ENCODE measurements at regions not wholly inside any gene's neighbourhood (a gene's known extent, or its start where the extent isn't known, plus 50 kb on each side); places are given as distances from the start of the nearest gene placed in this dataset.

DNA sequence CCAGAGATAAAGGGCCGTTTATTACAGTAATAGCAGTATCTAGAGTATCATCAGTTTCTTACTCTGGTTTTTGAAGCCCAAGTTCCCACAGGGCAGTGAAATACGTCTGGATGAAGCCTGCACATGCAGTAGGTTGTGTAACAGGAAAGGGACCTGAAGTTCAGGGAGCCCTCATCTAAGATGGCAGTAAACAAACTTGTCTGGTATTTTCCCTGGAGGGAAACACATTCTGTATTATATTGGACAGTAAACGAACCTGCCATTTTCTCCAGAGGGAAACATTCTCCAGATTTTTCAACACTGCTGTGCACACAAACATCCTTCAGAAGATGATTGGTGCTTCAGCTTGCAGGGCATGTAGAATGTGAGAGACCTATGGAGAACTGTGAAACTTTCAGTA lies 189.9 kb downstream of the TFEC start:
- Histone ChIP-seq H3K27ac (ENCODE audit: control insufficient read depth, insufficient read depth) (no peak overlapping the region), H3K4me1 (ENCODE audit: control insufficient read depth, insufficient read depth, low read length) (no peaks in the 10 kb centered on the region), H3K4me3 (no peak overlapping the region), H3K9me3 (replicated peaks; ENCODE audit: control insufficient read depth, insufficient read depth, low read length) (no peaks in the 10 kb centered on the region), H3K27me3 (replicated peaks in 1 of 2; ENCODE audit: control insufficient read depth in 2 of 2, insufficient read depth in 2 of 2, low read length in 1 of 2) (no peaks in the 10 kb centered on the region), H3K9ac (ENCODE audit: control insufficient read depth, insufficient read depth, low read length) (no peak overlapping the region), H3K4me2 (ENCODE audit: control insufficient read depth, insufficient read depth) (no peak overlapping the region), H2AFZ (ENCODE audit: control insufficient read depth, low read depth, low read length) (no peak overlapping the region), H3K79me2 (ENCODE audit: control insufficient read depth, insufficient read depth, low read length) (no peaks in the 10 kb centered on the region), H4K20me1 (ENCODE audit: control insufficient read depth, insufficient read depth) (no peaks in the 10 kb centered on the region), H3K36me3 (ENCODE audit: control insufficient read depth in 2 of 2, insufficient read depth in 2 of 2, low read length in 1 of 2) (no peaks in the 10 kb centered on the region)
- BruUV-seq (replicated peaks) = no TSS peak
- RAD21 ChIA-PET (ENCODE audit: unreplicated experiment) = no interaction called here
- POLR2A ChIA-PET = no interaction called here
- CTCF ChIA-PET = no interaction called here
- DNase-seq (ENCODE audit: low read depth, low spot score) (no peak), ATAC-seq (no peak), FAIRE-seq (no peak)
- no peak for TF ChIP-seq ZNF217 (IDR thresholded peaks at IDR 0.05)
- no peak for TF ChIP-seq FOXM1 (IDR thresholded peaks at IDR 0.05; ENCODE audit: low read depth, low read length)
- TF ChIP-seq PAX5 (IDR thresholded peaks at IDR 0.05; ENCODE audit: borderline replicate concordance, low read depth, low read length) = no peak
- TF ChIP-seq ETV6 (conservative IDR thresholded peaks at IDR 0.05 in 1 of 2, IDR thresholded peaks at IDR 0.05 in 1 of 2; ENCODE audit: borderline replicate concordance in 1 of 2, low read depth in 1 of 2) = no peak
- TF ChIP-seq, protein P1, sequence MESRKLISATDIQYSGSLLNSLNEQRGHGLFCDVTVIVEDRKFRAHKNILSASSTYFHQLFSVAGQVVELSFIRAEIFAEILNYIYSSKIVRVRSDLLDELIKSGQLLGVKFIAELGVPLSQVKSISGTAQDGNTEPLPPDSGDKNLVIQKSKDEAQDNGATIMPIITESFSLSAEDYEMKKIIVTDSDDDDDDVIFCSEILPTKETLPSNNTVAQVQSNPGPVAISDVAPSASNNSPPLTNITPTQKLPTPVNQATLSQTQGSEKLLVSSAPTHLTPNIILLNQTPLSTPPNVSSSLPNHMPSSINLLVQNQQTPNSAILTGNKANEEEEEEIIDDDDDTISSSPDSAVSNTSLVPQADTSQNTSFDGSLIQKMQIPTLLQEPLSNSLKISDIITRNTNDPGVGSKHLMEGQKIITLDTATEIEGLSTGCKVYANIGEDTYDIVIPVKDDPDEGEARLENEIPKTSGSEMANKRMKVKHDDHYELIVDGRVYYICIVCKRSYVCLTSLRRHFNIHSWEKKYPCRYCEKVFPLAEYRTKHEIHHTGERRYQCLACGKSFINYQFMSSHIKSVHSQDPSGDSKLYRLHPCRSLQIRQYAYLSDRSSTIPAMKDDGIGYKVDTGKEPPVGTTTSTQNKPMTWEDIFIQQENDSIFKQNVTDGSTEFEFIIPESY (IDR thresholded peaks at IDR 0.05) = no peak
- TF ChIP-seq BRCA1 (IDR thresholded peaks at IDR 0.05; ENCODE audit: low read depth, low read length) = no peak
- no peak for TF ChIP-seq CREM (IDR thresholded peaks at IDR 0.05; ENCODE audit: low read depth)
- TF ChIP-seq PBX3 (IDR thresholded peaks at IDR 0.05; ENCODE audit: insufficient replicate concordance, low read depth, low read length) = no peak
- no peak for TF ChIP-seq CBX5 (IDR thresholded peaks at IDR 0.05; ENCODE audit: low read depth)
- TF ChIP-seq NRF1 (conservative IDR thresholded peaks at IDR 0.05; ENCODE audit: low read depth, low read length) = no peak
- TF ChIP-seq SMAD1 (IDR thresholded peaks at IDR 0.05; ENCODE audit: low read depth, partially characterized antibody) = no peak
- TF ChIP-seq STAT1 (conservative IDR thresholded peaks at IDR 0.05) = no peak
- TF ChIP-seq ZNF622 (IDR thresholded peaks at IDR 0.05) = no peak
- TF ChIP-seq CHD2 (IDR thresholded peaks at IDR 0.05; ENCODE audit: borderline replicate concordance, low read depth, low read length) = no peak
- TF ChIP-seq HDAC2 (IDR thresholded peaks at IDR 0.05) = no peak
- no peak for TF ChIP-seq MXI1 (IDR thresholded peaks at IDR 0.05; ENCODE audit: low read depth, low read length)
- TF ChIP-seq, protein P2, sequence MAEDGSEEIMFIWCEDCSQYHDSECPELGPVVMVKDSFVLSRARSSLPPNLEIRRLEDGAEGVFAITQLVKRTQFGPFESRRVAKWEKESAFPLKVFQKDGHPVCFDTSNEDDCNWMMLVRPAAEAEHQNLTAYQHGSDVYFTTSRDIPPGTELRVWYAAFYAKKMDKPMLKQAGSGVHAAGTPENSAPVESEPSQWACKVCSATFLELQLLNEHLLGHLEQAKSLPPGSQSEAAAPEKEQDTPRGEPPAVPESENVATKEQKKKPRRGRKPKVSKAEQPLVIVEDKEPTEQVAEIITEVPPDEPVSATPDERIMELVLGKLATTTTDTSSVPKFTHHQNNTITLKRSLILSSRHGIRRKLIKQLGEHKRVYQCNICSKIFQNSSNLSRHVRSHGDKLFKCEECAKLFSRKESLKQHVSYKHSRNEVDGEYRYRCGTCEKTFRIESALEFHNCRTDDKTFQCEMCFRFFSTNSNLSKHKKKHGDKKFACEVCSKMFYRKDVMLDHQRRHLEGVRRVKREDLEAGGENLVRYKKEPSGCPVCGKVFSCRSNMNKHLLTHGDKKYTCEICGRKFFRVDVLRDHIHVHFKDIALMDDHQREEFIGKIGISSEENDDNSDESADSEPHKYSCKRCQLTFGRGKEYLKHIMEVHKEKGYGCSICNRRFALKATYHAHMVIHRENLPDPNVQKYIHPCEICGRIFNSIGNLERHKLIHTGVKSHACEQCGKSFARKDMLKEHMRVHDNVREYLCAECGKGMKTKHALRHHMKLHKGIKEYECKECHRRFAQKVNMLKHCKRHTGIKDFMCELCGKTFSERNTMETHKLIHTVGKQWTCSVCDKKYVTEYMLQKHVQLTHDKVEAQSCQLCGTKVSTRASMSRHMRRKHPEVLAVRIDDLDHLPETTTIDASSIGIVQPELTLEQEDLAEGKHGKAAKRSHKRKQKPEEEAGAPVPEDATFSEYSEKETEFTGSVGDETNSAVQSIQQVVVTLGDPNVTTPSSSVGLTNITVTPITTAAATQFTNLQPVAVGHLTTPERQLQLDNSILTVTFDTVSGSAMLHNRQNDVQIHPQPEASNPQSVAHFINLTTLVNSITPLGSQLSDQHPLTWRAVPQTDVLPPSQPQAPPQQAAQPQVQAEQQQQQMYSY (CRISPR knock-in tag; IDR thresholded peaks at IDR 0.05) = no peak
- in situ Hi-C loops (cut with MboI) = no loop called here
- 0% methylated on average over 3 of the region's 3 CpGs for WGBS (ENCODE audit: insufficient coverage, insufficient replicate concordance, low lambda C conversion rate, missing lambda C conversion rate)
- intact Hi-C loops (cut with micrococcal nuclease; ENCODE audit: unreplicated experiment) = no loop called here
- SMC1A ChIA-PET (ENCODE audit: uncharacterized antibody, unreplicated experiment) = interaction anchor here (0.8 kb wide), 1 partner anchor 11 kb away, joined by 3 read pairs; no protein-coding TSS in a partner anchor
